Fibroblast of skin of back (primary cell): ENCODE measurements at regions not wholly inside any gene's neighbourhood (a gene's known extent, or its start where the extent isn't known, plus 50 kb on each side); places are given as distances from the start of the nearest gene placed in this dataset.
"Not testable (repeated sequence)": the region's sequence is repeated elsewhere in the genome, so short reads cannot be mapped to it uniquely, and the experiment has no call there.

Source experiments
- DNase-seq: peaks from one replicate; pipeline ENCODE4 v3.0.0-alpha.2; 2013

- no peak for DNase-seq
Observed at GRCh38 chr16:87213536-87213935, 103.7 kb downstream of the C16orf95 start.

GRCh38 chr16:87216148-87216840, 100.9 kb downstream of the C16orf95 start:
- DNase-seq, result no peak

GRCh38 chr16:87216841-87217275, 100.3 kb downstream of the C16orf95 start:
- DNase-seq, result peak; percentile 79

GRCh38 chr16:87217802-87218201, 99.4 kb downstream of the C16orf95 start:
- not testable (repeated sequence) for DNase-seq

- DNase-seq, result no peak
Observed at GRCh38 chr16:87218281-87219055, 98.7 kb downstream of the C16orf95 start.

GRCh38 chr16:87219287-87219909, 97.8 kb downstream of the C16orf95 start:
- DNase-seq, result no peak

GRCh38 chr16:87221633-87222032, 95.6 kb downstream of the C16orf95 start:
- no peak for DNase-seq

GRCh38 chr16:87222335-87222734, 94.9 kb downstream of the C16orf95 start:
- no peak for DNase-seq

GRCh38 chr16:87223656-87224248, 93.4 kb downstream of the C16orf95 start:
- no peak for DNase-seq

- DNase-seq, result no peak
Observed at GRCh38 chr16:87226926-87227295, 90.3 kb downstream of the C16orf95 start.

GRCh38 chr16:87227296-87227951, 89.8 kb downstream of the C16orf95 start:
- DNase-seq, result peak; percentile 98

- DNase-seq, result no peak
Observed at GRCh38 chr16:87228363-87228762, 88.8 kb downstream of the C16orf95 start.

GRCh38 chr16:87229230-87230188, 87.7 kb downstream of the C16orf95 start:
- peak; percentile 61 for DNase-seq

- DNase-seq, result no peak
Observed at GRCh38 chr16:87230571-87230970, 86.6 kb downstream of the C16orf95 start.

GRCh38 chr16:87231295-87231694, 85.9 kb downstream of the C16orf95 start:
- no peak for DNase-seq

GRCh38 chr16:87231911-87232310, 85.3 kb downstream of the C16orf95 start:
- no peak for DNase-seq

GRCh38 chr16:87233928-87234327, 83.3 kb downstream of the C16orf95 start:
- DNase-seq, result peak; percentile 64

GRCh38 chr16:87234601-87235000, 82.6 kb downstream of the C16orf95 start:
- DNase-seq, result no peak

- DNase-seq, result no peak
Observed at GRCh38 chr16:87235810-87236515, 81.2 kb downstream of the C16orf95 start.

- DNase-seq, result no peak
Observed at GRCh38 chr16:87236516-87237115, 80.6 kb downstream of the C16orf95 start.
